ENCODE measurements at regions not wholly inside any gene's neighbourhood (a gene's known extent, or its start where the extent isn't known, plus 50 kb on each side); places are given as distances from the start of the nearest gene placed in this dataset.

GRCh38 chr2:62292190-62292589 is 96.3 kb downstream of the B3GNT2 start:
- POLR2A ChIA-PET (ENCODE audit: unreplicated experiment): no interaction called here
- Histone ChIP-seq H3K23ac (ENCODE audit: low read depth, low read length) (no peak overlapping the region), H3K9me1 (ENCODE audit: insufficient read depth, low read length) (no peaks in the 10 kb centered on the region), H3K27me3 (ENCODE audit: control insufficient read depth, insufficient read depth, low read length) (peaks cover 6% of the 10 kb centered on the region; the same call in 1 of the 2 replicates), H3K18ac (ENCODE audit: low read depth, low read length) (no peak overlapping the region), H3K14ac (replicated peaks; ENCODE audit: low read depth, low read length) (no peak overlapping the region), H2AK9ac (replicated peaks; ENCODE audit: low read depth, low read length, poor library complexity) (no peak overlapping the region), H3K79me1 (ENCODE audit: low read depth in 1 of 2, low read length in 2 of 2) (no peaks in the 10 kb centered on the region), H3K4me2 (ENCODE audit: low read depth, low read length) (no peak overlapping the region), H3K4me1 (ENCODE audit: control insufficient read depth, insufficient read depth, low read length) (0 out of 2 replicates have a peak, but pooled peaks cover 2% of the 10 kb centered on the region), H3K9ac (ENCODE audit: low read depth, low read length) (no peak overlapping the region), H3K27ac (ENCODE audit: insufficient read depth, low read length) (no peak overlapping the region), H2BK15ac (ENCODE audit: low read depth, low read length) (no peak overlapping the region), H2AFZ (replicated peaks; ENCODE audit: low read length, poor library complexity) (no peak overlapping the region), H4K20me1 (ENCODE audit: insufficient read depth, low read length) (no peaks in the 10 kb centered on the region), H2AK5ac (ENCODE audit: low read depth, low read length) (no peak overlapping the region), H3K56ac (ENCODE audit: extremely low read depth, insufficient read depth, low read length) (no peak overlapping the region), H4K5ac (ENCODE audit: low read depth, low read length) (no peak overlapping the region), H2BK120ac (ENCODE audit: low read depth, low read length) (no peak overlapping the region), H3K4ac (ENCODE audit: low read depth, low read length) (no peak overlapping the region), H4K8ac (ENCODE audit: low read depth in 2 of 2, low read length in 2 of 2) (no peak overlapping the region), H3K36me3 (ENCODE audit: control insufficient read depth, insufficient read depth, low read length) (no peaks in the 10 kb centered on the region), H3K4me3 (ENCODE audit: insufficient read depth, low read depth, low read length) (no peak overlapping the region), H3K9me3 (ENCODE audit: control insufficient read depth, insufficient read depth, low read length) (no peaks in the 10 kb centered on the region), H2BK20ac (ENCODE audit: low read depth, low read length) (no peak overlapping the region), H2BK5ac (ENCODE audit: low read depth, low read length, poor library complexity, severe bottlenecking) (no peak overlapping the region), H4K91ac (ENCODE audit: insufficient read depth, low read depth, low read length) (no peak overlapping the region)
- no TSS peak for BruUV-seq (replicated peaks)
- ATAC-seq (ENCODE audit: low read depth) (no peak), DNase-seq (peak; percentile 11)
- dilution Hi-C loops (cut with HindIII; ENCODE audit: low sequenced_read_pairs, unreplicated experiment) (no loop called here), in situ Hi-C loops (cut with MboI; ENCODE audit: low sequenced_read_pairs) (no loop called here), intact Hi-C loops (cut with micrococcal nuclease) (no loop called here)
- no CpG with 5 or more reads among the region's 4 CpGs for WGBS, 2 experiments (ENCODE audit: extremely low coverage in 2 of 2, insufficient read length in 1 of 2)
- TF ChIP-seq, protein P1, sequence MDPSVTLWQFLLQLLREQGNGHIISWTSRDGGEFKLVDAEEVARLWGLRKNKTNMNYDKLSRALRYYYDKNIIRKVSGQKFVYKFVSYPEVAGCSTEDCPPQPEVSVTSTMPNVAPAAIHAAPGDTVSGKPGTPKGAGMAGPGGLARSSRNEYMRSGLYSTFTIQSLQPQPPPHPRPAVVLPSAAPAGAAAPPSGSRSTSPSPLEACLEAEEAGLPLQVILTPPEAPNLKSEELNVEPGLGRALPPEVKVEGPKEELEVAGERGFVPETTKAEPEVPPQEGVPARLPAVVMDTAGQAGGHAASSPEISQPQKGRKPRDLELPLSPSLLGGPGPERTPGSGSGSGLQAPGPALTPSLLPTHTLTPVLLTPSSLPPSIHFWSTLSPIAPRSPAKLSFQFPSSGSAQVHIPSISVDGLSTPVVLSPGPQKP (IDR thresholded peaks at IDR 0.05; ENCODE audit: borderline replicate concordance, low read depth, low read length): no peak
- TF ChIP-seq POLR2A (IDR thresholded peaks at IDR 0.05; ENCODE audit: low read depth, low read length) (no peak), CTCF (conservative IDR thresholded peaks at IDR 0.05; ENCODE audit: low read depth, low read length) (no peak), NFE2L2 (IDR thresholded peaks at IDR 0.05; ENCODE audit: low read depth, low read length) (no peak), RFX5 (IDR thresholded peaks at IDR 0.05; ENCODE audit: low read depth, low read length) (no peak), MXI1 (IDR thresholded peaks at IDR 0.05; ENCODE audit: borderline replicate concordance, low read depth, low read length) (no peak), RCOR1 (IDR thresholded peaks at IDR 0.05; ENCODE audit: insufficient replicate concordance, low read length) (no peak), MAFK (IDR thresholded peaks at IDR 0.05; ENCODE audit: low read depth, low read length) (no peak), CEBPB (IDR thresholded peaks at IDR 0.05; ENCODE audit: low read depth, low read length) (no peak), MAZ (IDR thresholded peaks at IDR 0.05; ENCODE audit: borderline replicate concordance, low read depth, low read length) (no peak), SMC3 (IDR thresholded peaks at IDR 0.05; ENCODE audit: low read depth, low read length) (no peak), FOS (IDR thresholded peaks at IDR 0.05; ENCODE audit: low read depth, low read length) (no peak)
- CTCF ChIA-PET: no interaction called here

Data from IMR-90 (cell line).